ENCODE measurements at regions not wholly inside any gene's neighbourhood (a gene's known extent, or its start where the extent isn't known, plus 50 kb on each side); places are given as distances from the start of the nearest gene placed in this dataset.

GRCh38 chr22:49603016-49603415 is 224.7 kb downstream of the BRD1 start:
- no peaks in the 10 kb centered on the region for H3K9me3 ChIP-seq
- WGBS, 3 donors: 72 to 82% (median 74%) methylated on average over 10 of the region's 10 CpGs
- H3K36me3 ChIP-seq: no peaks in the 10 kb centered on the region
- no peak overlapping the region for H3K4me3 ChIP-seq
- no peak overlapping the region for H3K27ac ChIP-seq
- DNase-seq: no peak
- no peaks in the 10 kb centered on the region for H3K4me1 ChIP-seq (ENCODE audit: insufficient read depth)
- H3K27me3 ChIP-seq: no peaks in the 10 kb centered on the region
- intact Hi-C loops (cut with DNase I): no loop called here
- TF ChIP-seq CTCF (IDR thresholded peaks at IDR 0.05): no peak
- TF ChIP-seq POLR2A (IDR thresholded peaks at IDR 0.05): no peak
- no peak for TF ChIP-seq EP300 (IDR thresholded peaks at IDR 0.05)

- intact Hi-C loops (cut with DNase I): no loop called here
- H3K4me1 ChIP-seq (ENCODE audit: insufficient read depth): no peaks in the 10 kb centered on the region
- TF ChIP-seq CTCF (IDR thresholded peaks at IDR 0.05) (no peak), POLR2A (IDR thresholded peaks at IDR 0.05) (no peak), EP300 (IDR thresholded peaks at IDR 0.05) (no peak)
- H3K4me3 ChIP-seq: no peak overlapping the region
- no peaks in the 10 kb centered on the region for H3K27me3 ChIP-seq
- no peak overlapping the region for H3K27ac ChIP-seq
- H3K36me3 ChIP-seq: no peaks in the 10 kb centered on the region
- no peak for DNase-seq
- WGBS, 3 donors: 93 to 95% (median 93%) methylated on average over 13 of the region's 13 CpGs
- H3K9me3 ChIP-seq: no peaks in the 10 kb centered on the region
Measured at GRCh38 chr22:49602481-49602880, 225.2 kb downstream of the BRD1 start.

DNA sequence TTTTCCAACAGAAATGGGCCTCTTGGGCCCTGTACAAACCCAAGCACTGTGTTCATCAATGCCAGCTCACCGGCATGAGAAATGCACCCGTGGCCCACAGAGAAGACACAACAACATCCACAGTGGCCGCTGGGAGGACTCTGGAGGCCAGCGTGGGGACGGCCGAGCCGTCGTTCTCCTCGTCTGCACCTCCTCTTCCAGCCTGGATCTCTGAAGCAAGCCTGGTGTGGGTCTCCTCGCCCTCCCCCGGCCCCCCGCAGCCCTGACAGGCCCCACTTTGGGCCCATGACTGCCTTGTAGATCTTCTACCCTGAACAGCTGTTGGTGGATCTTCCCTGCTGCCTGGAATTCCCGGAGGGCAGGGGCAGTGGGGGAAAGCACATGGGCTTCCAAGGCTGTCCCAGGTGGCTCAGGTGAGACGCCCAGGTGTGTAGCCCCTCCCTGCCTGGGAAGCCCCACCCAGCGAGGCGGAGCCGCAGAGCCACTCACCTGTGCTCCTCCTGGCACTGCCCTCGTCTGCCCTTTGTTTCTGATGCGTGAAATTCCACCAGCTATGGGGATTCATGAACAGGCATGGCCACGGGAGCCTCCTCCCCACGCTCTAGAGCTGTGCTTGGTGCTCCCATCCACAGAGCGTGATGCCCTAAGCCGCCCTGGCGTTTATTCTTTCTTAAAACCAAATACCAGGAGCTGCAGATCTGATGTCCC is 225.9 kb downstream of the BRD1 start:
- no peak overlapping the region for H3K4me3 ChIP-seq
- no peak overlapping the region for H3K27ac ChIP-seq
- no peaks in the 10 kb centered on the region for H3K36me3 ChIP-seq
- intact Hi-C loops (cut with DNase I): no loop called here
- no peak for DNase-seq
- H3K4me1 ChIP-seq (ENCODE audit: insufficient read depth): no peaks in the 10 kb centered on the region
- TF ChIP-seq POLR2A (IDR thresholded peaks at IDR 0.05) (no peak), EP300 (IDR thresholded peaks at IDR 0.05) (no peak), CTCF (IDR thresholded peaks at IDR 0.05) (no peak)
- H3K9me3 ChIP-seq: no peaks in the 10 kb centered on the region
- WGBS, 3 donors: 80 to 83% (median 82%) methylated on average over 24 of the region's 24 CpGs
- H3K27me3 ChIP-seq: no peaks in the 10 kb centered on the region

GRCh38 chr22:49600891-49601431 is 226.7 kb downstream of the BRD1 start:
- Histone ChIP-seq H3K27me3 (no peaks in the 10 kb centered on the region), H3K4me1 (ENCODE audit: insufficient read depth) (no peaks in the 10 kb centered on the region), H3K27ac (no peak overlapping the region), H3K36me3 (no peaks in the 10 kb centered on the region), H3K9me3 (no peaks in the 10 kb centered on the region), H3K4me3 (no peak overlapping the region)
- no peak for DNase-seq
- WGBS, 3 donors: 80 to 86% (median 84%) methylated on average over 13 of the region's 13 CpGs
- TF ChIP-seq POLR2A (IDR thresholded peaks at IDR 0.05): no peak
- no peak for TF ChIP-seq CTCF (IDR thresholded peaks at IDR 0.05)
- no peak for TF ChIP-seq EP300 (IDR thresholded peaks at IDR 0.05)
- intact Hi-C loops (cut with DNase I): no loop called here
